ENCODE measurements at regions not wholly inside any gene's neighbourhood (a gene's known extent, or its start where the extent isn't known, plus 50 kb on each side); places are given as distances from the start of the nearest gene placed in this dataset.
A peak's percentile ranks its signal among the peaks of the same experiment; 100 is the strongest.
"Not testable (repeated sequence)": the region's sequence is repeated elsewhere in the genome, so short reads cannot be mapped to it uniquely, and the experiment has no call there.

GRCh38 chr10:87416892-87417291, 59.3 kb downstream of the NUTM2D start:
- H3K27me3 ChIP-seq (ENCODE audit: control insufficient read depth in 1 of 2, insufficient read depth in 2 of 2, low read length in 2 of 2); CTCF ChIA-PET; H3K4me3 ChIP-seq (ENCODE audit: low read length); H3K4me3 Mint-ChIP-seq; H3K4me1 Mint-ChIP-seq (ENCODE audit: low read depth); H3K27ac Mint-ChIP-seq; intact Hi-C loops (cut with DNase I, micrococcal nuclease); H3K9me3 Mint-ChIP-seq; H3K36me3 ChIP-seq (ENCODE audit: insufficient read depth, low read length); H3K36me3 Mint-ChIP-seq (ENCODE audit: low read depth); H3K9me3 ChIP-seq (ENCODE audit: control insufficient read depth in 1 of 2, insufficient read depth in 1 of 2, low read length in 2 of 2); ATAC-seq (ENCODE audit: poor library complexity); H3K4me1 ChIP-seq (ENCODE audit: insufficient read depth, low read length); DNase-seq; H3K27ac ChIP-seq (ENCODE audit: low read depth in 1 of 2, low read length in 2 of 2); POLR2A ChIA-PET: not testable (repeated sequence)
- peaks cover 12% of the 10 kb centered on the region for H3K27me3 Mint-ChIP-seq

GRCh38 chr10:87422641-87423040, 65.1 kb downstream of the NUTM2D start:
- H3K9me3 Mint-ChIP-seq; H3K4me3 ChIP-seq (ENCODE audit: low read length); H3K4me3 Mint-ChIP-seq; H3K27ac ChIP-seq (ENCODE audit: low read depth in 1 of 2, low read length in 2 of 2); H3K27ac Mint-ChIP-seq; H3K9me3 ChIP-seq (ENCODE audit: control insufficient read depth in 1 of 2, insufficient read depth in 1 of 2, low read length in 2 of 2); ATAC-seq (ENCODE audit: poor library complexity); H3K36me3 Mint-ChIP-seq (ENCODE audit: low read depth); H3K4me1 Mint-ChIP-seq (ENCODE audit: low read depth); H3K36me3 ChIP-seq (ENCODE audit: insufficient read depth, low read length); CTCF ChIA-PET; DNase-seq; H3K4me1 ChIP-seq (ENCODE audit: insufficient read depth, low read length); H3K27me3 ChIP-seq (ENCODE audit: control insufficient read depth in 1 of 2, insufficient read depth in 2 of 2, low read length in 2 of 2); POLR2A ChIA-PET; intact Hi-C loops (cut with DNase I, micrococcal nuclease): not testable (repeated sequence)
- peaks cover 11% of the 10 kb centered on the region for H3K27me3 Mint-ChIP-seq

GRCh38 chr10:87424697-87425373, 67.3 kb downstream of the NUTM2D start:
- H3K27me3 ChIP-seq (ENCODE audit: control insufficient read depth in 1 of 2, insufficient read depth in 2 of 2, low read length in 2 of 2); H3K4me3 Mint-ChIP-seq; H3K4me1 ChIP-seq (ENCODE audit: insufficient read depth, low read length); H3K4me3 ChIP-seq (ENCODE audit: low read length); DNase-seq; H3K36me3 Mint-ChIP-seq (ENCODE audit: low read depth); intact Hi-C loops (cut with DNase I, micrococcal nuclease); H3K27ac Mint-ChIP-seq; H3K36me3 ChIP-seq (ENCODE audit: insufficient read depth, low read length); CTCF ChIA-PET; H3K4me1 Mint-ChIP-seq (ENCODE audit: low read depth); H3K9me3 ChIP-seq (ENCODE audit: control insufficient read depth in 1 of 2, insufficient read depth in 1 of 2, low read length in 2 of 2); H3K9me3 Mint-ChIP-seq; H3K27ac ChIP-seq (ENCODE audit: low read depth in 1 of 2, low read length in 2 of 2); ATAC-seq (ENCODE audit: poor library complexity); POLR2A ChIA-PET: not testable (repeated sequence)
- H3K27me3 Mint-ChIP-seq: peaks cover 11% of the 10 kb centered on the region

GRCh38 chr10:87433836-87434235, 70.9 kb upstream of the MINPP1 start:
- H3K27ac Mint-ChIP-seq; POLR2A ChIA-PET; H3K9me3 ChIP-seq (ENCODE audit: control insufficient read depth in 1 of 2, insufficient read depth in 1 of 2, low read length in 2 of 2); H3K4me1 Mint-ChIP-seq (ENCODE audit: low read depth); H3K4me3 ChIP-seq (ENCODE audit: low read length); H3K27me3 Mint-ChIP-seq; H3K4me3 Mint-ChIP-seq; H3K4me1 ChIP-seq (ENCODE audit: insufficient read depth, low read length); H3K36me3 ChIP-seq (ENCODE audit: insufficient read depth, low read length); CTCF ChIA-PET; H3K27ac ChIP-seq (ENCODE audit: low read depth in 1 of 2, low read length in 2 of 2); ATAC-seq (ENCODE audit: poor library complexity); H3K36me3 Mint-ChIP-seq (ENCODE audit: low read depth); DNase-seq; intact Hi-C loops (cut with DNase I, micrococcal nuclease); H3K27me3 ChIP-seq (ENCODE audit: control insufficient read depth in 1 of 2, insufficient read depth in 2 of 2, low read length in 2 of 2); H3K9me3 Mint-ChIP-seq: not testable (repeated sequence)

GRCh38 chr10:87435295-87435826, 69.3 kb upstream of the MINPP1 start:
- H3K9me3 Mint-ChIP-seq; H3K36me3 ChIP-seq (ENCODE audit: insufficient read depth, low read length); H3K27me3 Mint-ChIP-seq; intact Hi-C loops (cut with DNase I, micrococcal nuclease); H3K27ac Mint-ChIP-seq; CTCF ChIA-PET; H3K9me3 ChIP-seq (ENCODE audit: control insufficient read depth in 1 of 2, insufficient read depth in 1 of 2, low read length in 2 of 2); H3K4me3 Mint-ChIP-seq; ATAC-seq (ENCODE audit: poor library complexity); H3K27ac ChIP-seq (ENCODE audit: low read depth in 1 of 2, low read length in 2 of 2); H3K4me1 Mint-ChIP-seq (ENCODE audit: low read depth); DNase-seq; H3K36me3 Mint-ChIP-seq (ENCODE audit: low read depth); H3K27me3 ChIP-seq (ENCODE audit: control insufficient read depth in 1 of 2, insufficient read depth in 2 of 2, low read length in 2 of 2); H3K4me1 ChIP-seq (ENCODE audit: insufficient read depth, low read length); POLR2A ChIA-PET; H3K4me3 ChIP-seq (ENCODE audit: low read length): not testable (repeated sequence)

GRCh38 chr10:87436104-87436503, 68.6 kb upstream of the MINPP1 start:
- H3K4me3 ChIP-seq (ENCODE audit: low read length); H3K36me3 Mint-ChIP-seq (ENCODE audit: low read depth); H3K27me3 Mint-ChIP-seq; H3K4me3 Mint-ChIP-seq; H3K9me3 ChIP-seq (ENCODE audit: control insufficient read depth in 1 of 2, insufficient read depth in 1 of 2, low read length in 2 of 2); CTCF ChIA-PET; H3K9me3 Mint-ChIP-seq; H3K27ac ChIP-seq (ENCODE audit: low read depth in 1 of 2, low read length in 2 of 2); intact Hi-C loops (cut with DNase I, micrococcal nuclease); H3K27ac Mint-ChIP-seq; POLR2A ChIA-PET; H3K36me3 ChIP-seq (ENCODE audit: insufficient read depth, low read length); H3K27me3 ChIP-seq (ENCODE audit: control insufficient read depth in 1 of 2, insufficient read depth in 2 of 2, low read length in 2 of 2); H3K4me1 ChIP-seq (ENCODE audit: insufficient read depth, low read length); H3K4me1 Mint-ChIP-seq (ENCODE audit: low read depth): not testable (repeated sequence)
- peak in 2 of 14 experiments; percentile 0 to 29 for DNase-seq
- ATAC-seq (ENCODE audit: poor library complexity): peak; percentile 78

- H3K4me1 Mint-ChIP-seq (ENCODE audit: low read depth); H3K4me3 Mint-ChIP-seq; H3K4me3 ChIP-seq (ENCODE audit: low read length); H3K36me3 Mint-ChIP-seq (ENCODE audit: low read depth); H3K27me3 Mint-ChIP-seq; H3K27ac ChIP-seq (ENCODE audit: low read depth in 1 of 2, low read length in 2 of 2); H3K36me3 ChIP-seq (ENCODE audit: insufficient read depth, low read length); ATAC-seq (ENCODE audit: poor library complexity); POLR2A ChIA-PET; H3K27me3 ChIP-seq (ENCODE audit: control insufficient read depth in 1 of 2, insufficient read depth in 2 of 2, low read length in 2 of 2); H3K9me3 Mint-ChIP-seq; H3K4me1 ChIP-seq (ENCODE audit: insufficient read depth, low read length); DNase-seq; H3K9me3 ChIP-seq (ENCODE audit: control insufficient read depth in 1 of 2, insufficient read depth in 1 of 2, low read length in 2 of 2); intact Hi-C loops (cut with DNase I, micrococcal nuclease); CTCF ChIA-PET; H3K27ac Mint-ChIP-seq: not testable (repeated sequence)
These were observed 67.2 kb upstream of the MINPP1 start for GRCh38 chr10:87437450-87437849.
